ENCODE measurements at regions not wholly inside any gene's neighbourhood (a gene's known extent, or its start where the extent isn't known, plus 50 kb on each side); places are given as distances from the start of the nearest gene placed in this dataset.
"Not testable (repeated sequence)": the region's sequence is repeated elsewhere in the genome, so short reads cannot be mapped to it uniquely, and the experiment has no call there.

GRCh38 chr1:30525971-30526651, 197.3 kb downstream of the MATN1 start:
- no peak for DNase-seq

GRCh38 chr1:30525631-30525970, 197.8 kb downstream of the MATN1 start:
- no peak for DNase-seq

- no peak for DNase-seq
Measured at GRCh38 chr1:30524840-30525617, 198.4 kb downstream of the MATN1 start.

- not testable (repeated sequence) for DNase-seq
Measured at GRCh38 chr1:30524025-30524555, 199.3 kb downstream of the MATN1 start.

GRCh38 chr1:30523055-30524020, 200.0 kb downstream of the MATN1 start:
- DNase-seq = no peak

- DNase-seq = no peak
Measured at GRCh38 chr1:30522031-30523004, 201.1 kb downstream of the MATN1 start.

- DNase-seq = no peak
Measured at GRCh38 chr1:30521261-30521865, 202.0 kb downstream of the MATN1 start.

- DNase-seq = no peak
Measured at GRCh38 chr1:30520476-30520875, 202.9 kb downstream of the MATN1 start.

- no peak for DNase-seq
Measured at GRCh38 chr1:30519201-30519763, 204.1 kb downstream of the MATN1 start.

- DNase-seq = no peak
Measured at GRCh38 chr1:30518696-30519095, 204.7 kb downstream of the MATN1 start.

- DNase-seq = no peak
Measured at GRCh38 chr1:30518186-30518585, 205.2 kb downstream of the MATN1 start.

GRCh38 chr1:30517666-30518065, 205.7 kb downstream of the MATN1 start:
- peak; percentile 75 for DNase-seq

- not testable (repeated sequence) for DNase-seq
Measured at GRCh38 chr1:30517241-30517640, 206.1 kb downstream of the MATN1 start.

GRCh38 chr1:30516485-30516858, 206.9 kb downstream of the MATN1 start:
- no peak for DNase-seq

GRCh38 chr1:30515755-30516484, 207.5 kb downstream of the MATN1 start:
- no peak for DNase-seq

GRCh38 chr1:30514945-30515344, 208.4 kb downstream of the MATN1 start:
- DNase-seq = no peak

- DNase-seq = no peak
Measured at GRCh38 chr1:30514137-30514654, 209.2 kb downstream of the MATN1 start.

- DNase-seq = no peak
Measured at GRCh38 chr1:30513396-30514136, 209.8 kb downstream of the MATN1 start.

GRCh38 chr1:30512914-30513265, 210.5 kb downstream of the MATN1 start:
- no peak for DNase-seq

Measured in NCI-H1105 treated with DMSO at 0.1 percent for 48 hours (cell line).